ENCODE measurements at regions not wholly inside any gene's neighbourhood (a gene's known extent, or its start where the extent isn't known, plus 50 kb on each side); places are given as distances from the start of the nearest gene placed in this dataset.
"Not testable (repeated sequence)": the region's sequence is repeated elsewhere in the genome, so short reads cannot be mapped to it uniquely, and the experiment has no call there.

DNA sequence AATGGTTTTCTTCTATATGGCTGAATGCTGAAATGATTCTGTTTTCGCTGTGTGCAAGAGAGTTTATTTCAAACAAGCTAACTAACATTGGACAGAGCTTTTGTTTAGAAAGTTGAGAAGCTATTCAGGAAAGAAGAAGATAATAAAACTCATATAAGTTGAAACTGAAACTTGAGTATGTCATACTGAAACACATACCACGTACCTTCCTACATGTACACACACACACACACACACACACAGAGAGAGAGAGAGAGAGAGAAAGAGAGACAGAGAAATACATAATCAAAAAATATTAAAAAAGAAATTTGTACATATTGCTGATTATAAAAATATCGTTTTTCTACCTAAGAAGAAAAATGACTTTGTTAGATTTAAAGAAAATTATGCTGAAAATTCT, 561.9 kb upstream of the KCND2 start:
- no peak for DNase-seq (ENCODE audit: low spot score)

GRCh38 chr7:119712886-119713462, 560.0 kb upstream of the KCND2 start:
- no peak for DNase-seq (ENCODE audit: low spot score)

- DNase-seq (ENCODE audit: low spot score): no peak
Observed at GRCh38 chr7:119713606-119714005, 559.4 kb upstream of the KCND2 start.

DNA sequence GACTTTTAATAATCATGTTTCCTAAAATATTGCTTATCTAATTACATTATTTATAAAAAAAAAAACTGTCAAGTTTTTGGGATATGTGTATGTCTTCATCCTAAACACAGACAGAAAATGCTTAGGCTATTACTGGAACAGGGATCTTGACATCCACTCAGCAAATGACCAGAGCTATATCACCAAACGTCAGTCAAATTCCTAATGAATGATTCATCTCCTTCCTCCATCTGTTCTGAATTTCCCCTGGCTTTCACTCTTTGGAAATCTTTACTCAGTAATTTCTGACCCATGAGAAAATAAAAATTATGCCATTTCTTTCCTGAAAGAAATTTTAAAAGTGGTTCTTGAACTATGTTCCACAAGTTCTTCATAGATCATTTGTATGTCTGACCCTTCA, 552.4 kb upstream of the KCND2 start:
- no peak for DNase-seq (ENCODE audit: low spot score)

GRCh38 chr7:119724041-119724792, 548.8 kb upstream of the KCND2 start:
- DNase-seq (ENCODE audit: low spot score): no peak

GRCh38 chr7:119733127-119733879, 539.7 kb upstream of the KCND2 start:
- no peak for DNase-seq (ENCODE audit: low spot score)

DNA sequence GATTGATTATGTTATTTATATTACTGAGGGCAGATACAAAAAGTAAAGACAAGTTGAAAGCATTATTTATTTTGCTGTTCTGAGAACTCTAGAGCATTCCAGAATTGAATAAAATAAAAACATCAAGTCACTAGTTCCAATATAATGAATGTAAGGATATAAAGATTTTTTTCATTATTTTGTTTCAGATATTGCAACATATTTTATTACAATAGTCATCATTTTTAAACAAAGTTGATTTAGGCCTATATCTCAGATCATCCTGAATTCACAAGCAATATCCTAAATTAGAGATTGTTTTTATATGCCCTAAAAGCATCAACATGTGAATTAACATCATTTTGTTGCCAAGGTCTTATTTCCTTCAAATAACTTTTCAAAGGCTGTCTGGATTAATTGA, 535.6 kb upstream of the KCND2 start:
- DNase-seq (ENCODE audit: low spot score): no peak

DNA sequence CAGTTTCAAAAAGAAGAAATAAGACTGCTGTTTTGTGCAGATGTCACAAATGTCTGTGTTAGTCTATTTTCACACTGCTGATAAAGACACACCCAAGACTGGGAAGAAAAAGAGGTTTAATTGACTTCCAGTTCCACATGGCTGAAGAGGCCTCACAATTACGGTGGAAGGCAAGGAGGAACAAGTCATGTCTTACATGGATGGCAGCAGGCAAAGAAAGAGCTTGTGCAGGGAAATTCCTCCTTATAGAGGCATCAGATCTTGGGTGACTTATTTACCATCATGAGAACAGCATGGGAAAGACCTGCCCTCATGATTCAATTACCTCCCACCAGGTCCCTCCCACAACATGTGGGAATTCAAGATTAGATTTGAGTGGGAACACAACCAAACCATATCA, 527.7 kb upstream of the KCND2 start:
- not testable (repeated sequence) for DNase-seq (ENCODE audit: low spot score)

- no peak for DNase-seq (ENCODE audit: low spot score)
Observed at GRCh38 chr7:119748251-119748860, 524.6 kb upstream of the KCND2 start.

DNA sequence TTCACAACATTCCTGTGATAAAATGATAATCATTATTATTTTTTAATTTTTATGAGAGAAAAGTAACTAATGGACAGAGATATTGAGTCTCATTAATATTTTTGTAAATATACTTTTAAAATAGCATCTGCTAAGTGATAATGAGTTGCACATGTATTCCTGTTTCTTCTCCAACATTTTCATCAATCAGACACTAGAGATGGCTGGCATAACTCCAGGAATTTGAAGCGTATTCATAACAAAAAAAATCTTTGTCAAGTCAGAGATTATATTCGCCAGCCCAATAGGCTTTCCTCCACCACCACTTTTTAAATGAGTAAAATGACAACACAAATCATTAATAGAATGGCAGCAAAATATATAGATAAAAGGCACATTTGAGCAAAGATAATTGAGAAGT, 524.0 kb upstream of the KCND2 start:
- DNase-seq (ENCODE audit: low spot score): no peak

GRCh38 chr7:119756687-119757086, 516.3 kb upstream of the KCND2 start:
- no peak for DNase-seq (ENCODE audit: low spot score)

- no peak for DNase-seq (ENCODE audit: low spot score)
Observed at GRCh38 chr7:119758254-119758653, 514.7 kb upstream of the KCND2 start.

- no peak for DNase-seq (ENCODE audit: low spot score)
Observed at GRCh38 chr7:119761776-119762175, 511.2 kb upstream of the KCND2 start.

DNA sequence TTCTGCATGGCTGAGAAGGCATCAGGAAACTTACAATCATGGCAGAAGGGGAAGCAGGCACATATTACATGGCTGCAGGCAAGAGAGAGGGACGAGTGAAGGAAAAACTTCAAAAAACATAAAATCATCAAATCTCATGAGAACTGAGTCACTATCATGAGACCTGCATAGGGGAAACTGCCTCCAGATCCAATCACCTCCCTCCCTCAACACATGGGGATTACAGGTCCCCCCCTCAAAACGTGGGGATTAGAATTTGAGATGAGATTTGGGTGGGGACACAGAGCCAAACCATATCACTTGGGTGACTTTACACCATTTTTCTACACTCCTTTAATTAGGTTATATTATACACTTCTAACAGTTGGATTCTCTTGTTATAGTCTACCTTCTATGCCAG, 490.7 kb upstream of the KCND2 start:
- DNase-seq (ENCODE audit: low spot score): no peak

DNA sequence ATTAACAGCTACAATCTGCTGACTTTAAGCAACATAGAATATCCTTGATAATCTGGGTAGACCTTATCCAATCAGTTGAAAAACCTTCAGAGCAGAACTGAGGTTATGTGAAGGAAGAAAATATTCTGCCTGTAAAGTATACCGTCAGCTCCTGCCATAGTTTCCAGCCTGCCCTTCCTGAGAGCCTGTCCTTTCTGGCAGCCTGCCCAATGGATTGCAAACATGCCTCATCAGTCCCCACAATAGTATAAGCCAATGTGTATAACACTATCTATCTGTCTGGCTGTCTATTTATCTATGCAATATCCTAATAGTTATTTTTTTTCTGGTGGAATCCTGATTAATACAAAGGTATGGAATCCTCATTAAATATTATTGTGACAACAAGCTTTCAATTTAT, 489.2 kb upstream of the KCND2 start:
- DNase-seq (ENCODE audit: low spot score): no peak

- no peak for DNase-seq (ENCODE audit: low spot score)
Observed at GRCh38 chr7:119802147-119802546, 470.8 kb upstream of the KCND2 start.

GRCh38 chr7:119825091-119825655, 447.8 kb upstream of the KCND2 start:
- DNase-seq (ENCODE audit: low spot score): no peak

- no peak for DNase-seq (ENCODE audit: low spot score)
Observed at GRCh38 chr7:119826547-119826946, 446.4 kb upstream of the KCND2 start.

GRCh38 chr7:119838444-119838843, 434.5 kb upstream of the KCND2 start:
- no peak for DNase-seq (ENCODE audit: low spot score)

GRCh38 chr7:119842337-119842736, 430.6 kb upstream of the KCND2 start:
- DNase-seq (ENCODE audit: low spot score): no peak

- no peak for DNase-seq (ENCODE audit: low spot score)
Observed at GRCh38 chr7:119842786-119843185, 430.2 kb upstream of the KCND2 start.

GRCh38 chr7:119861385-119861784, 411.6 kb upstream of the KCND2 start:
- no peak for DNase-seq (ENCODE audit: low spot score)

DNA sequence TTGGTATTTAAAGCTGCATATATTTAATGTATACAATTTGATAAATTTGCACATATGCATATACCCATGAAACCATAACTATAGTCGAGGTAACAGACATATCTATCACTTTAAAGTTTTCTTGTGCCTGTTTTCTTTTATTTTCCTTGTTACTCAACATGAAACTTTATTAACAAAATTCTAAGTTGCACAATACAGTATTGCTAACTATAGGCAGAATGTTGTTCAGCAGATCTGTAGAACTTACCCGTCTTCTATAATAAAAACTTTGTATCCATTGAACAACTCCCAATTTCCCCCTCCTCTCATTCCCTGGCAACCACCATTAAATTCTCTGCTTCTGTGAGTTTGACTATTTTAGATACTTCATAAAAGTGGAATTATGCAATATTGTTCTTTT, 404.6 kb upstream of the KCND2 start:
- DNase-seq (ENCODE audit: low spot score): no peak

Data from CD4-positive, alpha-beta T cell treated with Interleukin-15 for 4 hours (primary cell).